K562 (cell line): ENCODE measurements at regions not wholly inside any gene's neighbourhood (a gene's known extent, or its start where the extent isn't known, plus 50 kb on each side); places are given as distances from the start of the nearest gene placed in this dataset.

Source experiments
- CREB1 ChIP-seq, 2 experiments: sonication (generic) in 1 of 2; formaldehyde crosslinking in 1 of 2; IDR thresholded peaks; 2 replicates each; pipeline versions ENCODE4 v1.6.1 to v1.8.0; 2012 to 2022; ENCODE audit warnings: inconsistent platforms in 1 of 2, mild to moderate bottlenecking in 1 of 2, missing genetic modification reagents in 1 of 2, moderate library complexity in 1 of 2
- DPF2 ChIP-seq: fragments of 450-650 bp; IDR thresholded peaks from 2 replicates; pipeline ENCODE4 v1.6.1; 2016
- ERF ChIP-seq: fragments of 450-650 bp; formaldehyde crosslinking; IDR thresholded peaks from 2 replicates; pipeline ENCODE4 v1.4.0; 2020; ENCODE audit warnings: mild to moderate bottlenecking, mixed read lengths
- YY1 ChIP-seq, 3 experiments: IDR thresholded peaks; 2 replicates each; pipeline ENCODE4 v1.6.1; 2011; ENCODE audit warnings: low read length in 2 of 3, mild to moderate bottlenecking in 2 of 3, moderate library complexity in 2 of 3, borderline replicate concordance in 1 of 3, control low read depth in 1 of 3, low read depth in 1 of 3; ENCODE audit not compliant: insufficient read depth in 3 of 3, insufficient replicate concordance in 2 of 3, control insufficient read depth in 1 of 3, insufficient read length in 1 of 3; ENCODE audit errors: extremely low read depth in 1 of 3
- ZNF253 ChIP-seq: fragments of 250-450 bp; sonication (Bioruptor Pico); conservative IDR thresholded peaks from 2 replicates; pipeline ENCODE4 v1.6.1; 2021; ENCODE audit warnings: mild to moderate bottlenecking
- TF ChIP-seq, protein P1 (sequence below), 3 experiments: IDR thresholded peaks in 2 of 3; conservative IDR thresholded peaks in 1 of 3; 2 replicates each; pipeline ENCODE4 v1.5.1; 2011 to 2012; ENCODE audit warnings: low read length in 3 of 3, mild to moderate bottlenecking in 3 of 3, control low read depth in 2 of 3, improper control_type of control experiment in 1 of 3, inconsistent platforms in 1 of 3, low read depth in 1 of 3, mixed read lengths in 1 of 3, moderate library complexity in 1 of 3; ENCODE audit not compliant: insufficient read depth in 2 of 3
- TF ChIP-seq, protein P2 (sequence below): fragments of 450-650 bp; IDR thresholded peaks from 2 replicates; pipeline ENCODE4 v1.6.1; 2016; ENCODE audit warnings: antibody characterized with exemption

DNA sequence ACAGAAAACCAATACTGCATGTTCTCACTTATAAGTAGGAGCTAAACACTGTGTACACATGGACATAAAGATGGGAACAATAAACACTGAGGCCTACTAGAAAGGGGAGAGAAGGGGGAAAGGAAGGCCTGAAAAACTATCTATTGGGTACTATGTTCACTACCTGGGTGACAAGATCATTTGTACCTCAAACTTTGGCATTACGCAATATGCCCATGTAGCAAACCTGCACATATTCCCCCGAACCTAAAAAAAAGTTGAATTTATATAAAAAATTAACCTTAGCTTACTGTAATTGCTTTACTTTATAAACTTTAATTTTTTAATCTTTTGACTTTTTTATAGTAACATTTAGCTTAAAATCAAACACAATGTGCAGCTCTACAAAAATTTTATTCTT lies 237.6 kb upstream of the ATP10B start:
- TF ChIP-seq, protein P1, sequence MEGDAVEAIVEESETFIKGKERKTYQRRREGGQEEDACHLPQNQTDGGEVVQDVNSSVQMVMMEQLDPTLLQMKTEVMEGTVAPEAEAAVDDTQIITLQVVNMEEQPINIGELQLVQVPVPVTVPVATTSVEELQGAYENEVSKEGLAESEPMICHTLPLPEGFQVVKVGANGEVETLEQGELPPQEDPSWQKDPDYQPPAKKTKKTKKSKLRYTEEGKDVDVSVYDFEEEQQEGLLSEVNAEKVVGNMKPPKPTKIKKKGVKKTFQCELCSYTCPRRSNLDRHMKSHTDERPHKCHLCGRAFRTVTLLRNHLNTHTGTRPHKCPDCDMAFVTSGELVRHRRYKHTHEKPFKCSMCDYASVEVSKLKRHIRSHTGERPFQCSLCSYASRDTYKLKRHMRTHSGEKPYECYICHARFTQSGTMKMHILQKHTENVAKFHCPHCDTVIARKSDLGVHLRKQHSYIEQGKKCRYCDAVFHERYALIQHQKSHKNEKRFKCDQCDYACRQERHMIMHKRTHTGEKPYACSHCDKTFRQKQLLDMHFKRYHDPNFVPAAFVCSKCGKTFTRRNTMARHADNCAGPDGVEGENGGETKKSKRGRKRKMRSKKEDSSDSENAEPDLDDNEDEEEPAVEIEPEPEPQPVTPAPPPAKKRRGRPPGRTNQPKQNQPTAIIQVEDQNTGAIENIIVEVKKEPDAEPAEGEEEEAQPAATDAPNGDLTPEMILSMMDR (IDR thresholded peaks at IDR 0.05 in 2 of 3, conservative IDR thresholded peaks at IDR 0.05 in 1 of 3; ENCODE audit: insufficient read depth in 2 of 3, low read depth in 1 of 3, low read length in 3 of 3): no peak
- TF ChIP-seq, protein P2, sequence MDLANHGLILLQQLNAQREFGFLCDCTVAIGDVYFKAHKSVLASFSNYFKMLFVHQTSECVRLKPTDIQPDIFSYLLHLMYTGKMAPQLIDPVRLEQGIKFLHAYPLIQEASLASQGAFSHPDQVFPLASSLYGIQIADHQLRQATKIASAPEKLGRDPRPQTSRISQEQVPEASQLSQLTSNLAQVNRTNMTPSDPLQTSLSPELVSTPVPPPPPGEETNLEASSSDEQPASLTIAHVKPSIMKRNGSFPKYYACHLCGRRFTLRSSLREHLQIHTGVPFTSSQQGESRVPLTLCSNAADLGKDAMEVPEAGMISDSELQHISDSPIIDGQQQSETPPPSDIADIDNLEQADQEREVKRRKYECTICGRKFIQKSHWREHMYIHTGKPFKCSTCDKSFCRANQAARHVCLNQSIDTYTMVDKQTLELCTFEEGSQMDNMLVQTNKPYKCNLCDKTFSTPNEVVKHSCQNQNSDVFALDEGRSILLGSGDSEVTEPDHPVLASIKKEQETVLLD: no peak
- no peak for TF ChIP-seq DPF2
- TF ChIP-seq ERF (CRISPR knock-in tag): no peak
- no peak for TF ChIP-seq CREB1 (IDR thresholded peaks at IDR 0.05)
- TF ChIP-seq CREB1 (CRISPR knock-in tag; IDR thresholded peaks at IDR 0.05): no peak
- no peak for TF ChIP-seq YY1 (IDR thresholded peaks at IDR 0.05; ENCODE audit: borderline replicate concordance in 1 of 3, control insufficient read depth in 1 of 3, extremely low read depth in 1 of 3, insufficient read depth in 3 of 3, insufficient read length in 1 of 3, insufficient replicate concordance in 2 of 3, low read depth in 1 of 3, low read length in 2 of 3)
- no peak for TF ChIP-seq ZNF253 (CRISPR knock-in tag)
